Vagina (tissue), 2 donors: ENCODE measurements at regions not wholly inside any gene's neighbourhood (a gene's known extent, or its start where the extent isn't known, plus 50 kb on each side); places are given as distances from the start of the nearest gene placed in this dataset.
"Not testable (repeated sequence)": the region's sequence is repeated elsewhere in the genome, so short reads cannot be mapped to it uniquely, and the experiment has no call there.

ENCODE experiments used
- DNase-seq, 2 donors: peaks; one replicate each; pipeline ENCODE4 v3.0.0-alpha.2; 2017; ENCODE audit errors: extremely low spot score in 2 of 2
- H3K27ac ChIP-seq: fragments of 200-600 bp; sonication (generic); one replicate; pipeline ENCODE4 v1.5.1; 2019
- H3K27me3 ChIP-seq: fragments of 200-600 bp; sonication (generic); one replicate; pipeline ENCODE4 v1.5.1; 2019
- H3K36me3 ChIP-seq, 2 donors: fragments of 200-600 bp; sonication (generic); one replicate each; pipeline ENCODE4 v1.5.1; 2017 to 2019
- H3K4me1 ChIP-seq: fragments of 200-600 bp; sonication (generic); one replicate; pipeline ENCODE4 v1.5.1; 2019
- H3K4me3 ChIP-seq, 2 donors: fragments of 200-600 bp; sonication (generic); 1 replicate in 1 of 2; 2 replicates in 1 of 2; pipeline ENCODE4 v1.5.1; 2016 to 2019
- H3K9me3 ChIP-seq: fragments of 200-600 bp; sonication (generic); one replicate; pipeline ENCODE4 v1.5.1; 2019
- CTCF ChIP-seq, 3 experiments: fragments of 450-650 bp in 2 of 3; fragments of 200-600 bp in 1 of 3; sonication (generic) in 1 of 3; IDR thresholded peaks; one replicate each; pipeline ENCODE4 v1.5.1; 2017 to 2019; ENCODE audit warnings: antibody characterized with exemption in 3 of 3, mild to moderate bottlenecking in 2 of 3, moderate library complexity in 2 of 3
- POLR2A ChIP-seq, 2 donors: fragments of 450-650 bp; IDR thresholded peaks; one replicate each; pipeline ENCODE4 v1.6.1; 2017; ENCODE audit warnings: antibody characterized with exemption in 2 of 2, mild to moderate bottlenecking in 2 of 2, moderate library complexity in 2 of 2
- POLR2AphosphoS5 ChIP-seq, 2 donors: sonication (generic); formaldehyde crosslinking; IDR thresholded peaks; one replicate each; pipeline ENCODE4 v1.9.0; 2017; ENCODE audit warnings: antibody characterized with exemption in 2 of 2, mild to moderate bottlenecking in 2 of 2, low read depth in 1 of 2; ENCODE audit not compliant: insufficient read depth in 1 of 2
- intact Hi-C: fragments of 100-400 bp; cut with DNase I; formaldehyde crosslinking; loops from one replicate; pipeline ENCODE4 v1.15.1; 2023

GRCh38 chr1:229170778-229171505 is 100.0 kb upstream of the RAB4A start:
- Histone ChIP-seq H3K27ac (no peak overlapping the region), H3K27me3 (no peaks in the 10 kb centered on the region), H3K4me3 (no peak overlapping the region), H3K36me3 (no peaks in the 10 kb centered on the region), H3K9me3 (no peaks in the 10 kb centered on the region), H3K4me1 (no peaks in the 10 kb centered on the region)
- no peak for DNase-seq
- intact Hi-C loops = no loop called here
- TF ChIP-seq POLR2AphosphoS5 (IDR thresholded peaks at IDR 0.05; ENCODE audit: insufficient read depth in 1 of 2, low read depth in 1 of 2) = no peak
- TF ChIP-seq POLR2A (IDR thresholded peaks at IDR 0.05) = no peak
- TF ChIP-seq CTCF (IDR thresholded peaks at IDR 0.05) = no peak

GRCh38 chr1:229171934-229172333 is 99.0 kb upstream of the RAB4A start:
- no peak overlapping the region for H3K27ac ChIP-seq
- no peaks in the 10 kb centered on the region for H3K27me3 ChIP-seq
- H3K4me1 ChIP-seq = no peaks in the 10 kb centered on the region
- no peaks in the 10 kb centered on the region for H3K9me3 ChIP-seq
- no peak for DNase-seq
- H3K4me3 ChIP-seq = no peak overlapping the region
- H3K36me3 ChIP-seq = no peaks in the 10 kb centered on the region
- no peak for TF ChIP-seq CTCF (IDR thresholded peaks at IDR 0.05)
- TF ChIP-seq POLR2A (IDR thresholded peaks at IDR 0.05) = no peak
- TF ChIP-seq POLR2AphosphoS5 (IDR thresholded peaks at IDR 0.05; ENCODE audit: insufficient read depth in 1 of 2, low read depth in 1 of 2) = no peak
- intact Hi-C loops = no loop called here

- DNase-seq, H3K36me3 ChIP-seq, H3K27ac ChIP-seq, intact Hi-C loops, H3K4me3 ChIP-seq, H3K9me3 ChIP-seq, H3K27me3 ChIP-seq, H3K4me1 ChIP-seq: not testable (repeated sequence)
These were observed 97.1 kb upstream of the RAB4A start for GRCh38 chr1:229173491-229174476.

GRCh38 chr1:229175297-229175696 is 95.6 kb upstream of the RAB4A start:
- H3K4me3 ChIP-seq, H3K36me3 ChIP-seq, H3K27me3 ChIP-seq, DNase-seq, intact Hi-C loops, H3K9me3 ChIP-seq, H3K4me1 ChIP-seq, H3K27ac ChIP-seq: not testable (repeated sequence)

- H3K36me3 ChIP-seq, H3K27me3 ChIP-seq, intact Hi-C loops, DNase-seq, H3K27ac ChIP-seq, H3K9me3 ChIP-seq, H3K4me1 ChIP-seq, H3K4me3 ChIP-seq: not testable (repeated sequence)
These were observed 94.5 kb upstream of the RAB4A start for GRCh38 chr1:229176457-229176856.

GRCh38 chr1:229180161-229180560 is 90.8 kb upstream of the RAB4A start:
- Histone ChIP-seq H3K27ac (no peak overlapping the region), H3K4me3 (no peak overlapping the region), H3K27me3 (no peaks in the 10 kb centered on the region), H3K4me1 (no peaks in the 10 kb centered on the region), H3K9me3 (no peaks in the 10 kb centered on the region), H3K36me3 (no peaks in the 10 kb centered on the region)
- no peak for TF ChIP-seq POLR2AphosphoS5 (IDR thresholded peaks at IDR 0.05; ENCODE audit: insufficient read depth in 1 of 2, low read depth in 1 of 2)
- no peak for TF ChIP-seq POLR2A (IDR thresholded peaks at IDR 0.05)
- no peak for TF ChIP-seq CTCF (IDR thresholded peaks at IDR 0.05)
- intact Hi-C loops = no loop called here
- no peak for DNase-seq
